Kidney (tissue), 13 donors: ENCODE measurements at regions not wholly inside any gene's neighbourhood (a gene's known extent, or its start where the extent isn't known, plus 50 kb on each side); places are given as distances from the start of the nearest gene placed in this dataset.
"Not testable (repeated sequence)": the region's sequence is repeated elsewhere in the genome, so short reads cannot be mapped to it uniquely, and the experiment has no call there.

Experiments used
- DNase-seq, 5 donors: peaks; one replicate each; pipeline ENCODE4 v3.0.0-alpha.2; 2013 to 2020
- FAIRE-seq: peaks from 2 replicates; lab custom pipeline; 2012; peaks lifted over from hg19 to GRCh38; lab: Jason Lieb, UNC
- H3K27ac ChIP-seq, 2 donors: one replicate each; pipeline ENCODE4 v1.7.0; 2013; ENCODE audit warnings: low read depth in 2 of 2, low read length in 2 of 2, inconsistent platforms in 1 of 2
- H3K27me3 ChIP-seq: one replicate; pipeline ENCODE4 v1.7.1; 2013; ENCODE audit warnings: low read length, inconsistent platforms; ENCODE audit not compliant: control insufficient read depth, insufficient read depth
- H3K36me3 ChIP-seq, 3 donors: one replicate each; pipeline versions ENCODE4 v1.7.0 to v1.7.1; 2013; ENCODE audit warnings: low read length in 3 of 3, control low read depth in 1 of 3, inconsistent platforms in 1 of 3; ENCODE audit not compliant: insufficient read depth in 3 of 3, control insufficient read depth in 2 of 3
- H3K4me1 ChIP-seq, 3 donors: one replicate each; pipeline versions ENCODE4 v1.7.0 to v1.7.1; 2013; ENCODE audit warnings: low read length in 3 of 3, inconsistent platforms in 1 of 3, low read depth in 1 of 3; ENCODE audit not compliant: control insufficient read depth in 2 of 3, insufficient read depth in 2 of 3
- H3K4me3 ChIP-seq, 3 donors: one replicate each; pipeline versions ENCODE4 v1.7.0 to v1.8.1; 2013; ENCODE audit warnings: low read length in 3 of 3, control low read depth in 1 of 3, inconsistent platforms in 1 of 3
- H3K9ac ChIP-seq, 3 donors: one replicate each; pipeline versions ENCODE4 v1.7.0 to v1.7.1; 2013; ENCODE audit warnings: low read length in 3 of 3, control low read depth in 1 of 3, inconsistent platforms in 1 of 3
- H3K9me3 ChIP-seq, 3 donors: one replicate each; pipeline versions ENCODE4 v1.7.0 to v1.7.1; 2013; ENCODE audit warnings: low read length in 3 of 3, control low read depth in 1 of 3, inconsistent platforms in 1 of 3; ENCODE audit not compliant: control insufficient read depth in 2 of 3, insufficient read depth in 1 of 3
- CTCF ChIP-seq: IDR thresholded peaks from 3 replicates; pipeline ENCODE4 v1.5.1; 2012; ENCODE audit warnings: mild to moderate bottlenecking, moderate library complexity, borderline replicate concordance; ENCODE audit not compliant: insufficient read depth; ENCODE audit errors: extremely low read depth
- intact Hi-C: fragments of 100-400 bp; cut with DNase I; formaldehyde crosslinking; loops from one replicate; pipeline ENCODE4 v1.11.1; 2022
- donor health status: control.
- donor health status: control.
- donor health status: control.
- donor health status: control.
- donor health status: control.
- donor health status: DM: yes; HTN: yes; CAD: no.
- donor health status: Normal renal cell carcinoma (clear cell type).

GRCh38 chr21:27856988-27857387 lies 890.1 kb upstream of the ADAMTS5 start:
- H3K4me3 ChIP-seq, intact Hi-C loops, FAIRE-seq, DNase-seq, H3K27ac ChIP-seq, H3K9ac ChIP-seq, H3K9me3 ChIP-seq, H3K4me1 ChIP-seq, H3K36me3 ChIP-seq, H3K27me3 ChIP-seq: not testable (repeated sequence)

GRCh38 chr21:27841084-27841672 lies 874.3 kb upstream of the ADAMTS5 start:
- no peak for DNase-seq

DNA sequence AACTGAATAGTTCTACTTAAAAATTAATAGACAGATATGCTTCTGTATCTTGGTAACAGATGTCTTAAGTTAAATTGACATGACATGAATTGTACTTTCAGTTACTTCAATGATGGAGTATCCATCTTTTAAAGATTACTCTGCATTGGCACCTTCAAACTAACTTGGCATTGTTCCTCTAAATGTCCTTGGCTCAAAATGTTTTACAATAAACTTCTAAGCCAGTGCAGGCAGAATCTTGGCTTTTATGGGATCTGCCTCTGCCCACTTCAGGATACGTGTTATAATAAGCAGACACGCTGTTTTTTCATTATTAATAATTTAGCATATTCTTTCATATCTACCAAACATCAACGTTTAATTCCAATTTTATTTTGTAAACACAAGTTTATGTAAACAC lies 873.4 kb upstream of the ADAMTS5 start:
- no peak overlapping the region for H3K4me3 ChIP-seq
- H3K36me3 ChIP-seq, result no peaks in the 10 kb centered on the region
- no peaks in the 10 kb centered on the region for H3K4me1 ChIP-seq
- no peak overlapping the region for H3K27ac ChIP-seq
- no peaks in the 10 kb centered on the region for H3K9me3 ChIP-seq
- no peaks in the 10 kb centered on the region for H3K27me3 ChIP-seq
- no peak overlapping the region for H3K9ac ChIP-seq
- FAIRE-seq (no peak), DNase-seq (no peak)
- no peak for TF ChIP-seq CTCF
- intact Hi-C loops, result no loop called here

More at GRCh38 chr21:27841084-27841672, 874.3 kb upstream of the ADAMTS5 start:
- H3K27me3 ChIP-seq, result no peaks in the 10 kb centered on the region
- H3K27ac ChIP-seq, result no peak overlapping the region
- H3K36me3 ChIP-seq, result no peaks in the 10 kb centered on the region
- no peaks in the 10 kb centered on the region for H3K9me3 ChIP-seq
- FAIRE-seq, result no peak
- TF ChIP-seq CTCF, result no peak
- no peak overlapping the region for H3K9ac ChIP-seq
- no peaks in the 10 kb centered on the region for H3K4me1 ChIP-seq
- intact Hi-C loops, result no loop called here
- H3K4me3 ChIP-seq, result no peak overlapping the region

GRCh38 chr21:27839512-27840115 lies 872.7 kb upstream of the ADAMTS5 start:
- H3K9ac ChIP-seq, result no peak overlapping the region
- no peaks in the 10 kb centered on the region for H3K9me3 ChIP-seq
- no peaks in the 10 kb centered on the region for H3K4me1 ChIP-seq
- H3K36me3 ChIP-seq, result no peaks in the 10 kb centered on the region
- no peak for TF ChIP-seq CTCF
- H3K27me3 ChIP-seq, result no peaks in the 10 kb centered on the region
- FAIRE-seq (no peak), DNase-seq (no peak)
- no peak overlapping the region for H3K27ac ChIP-seq
- intact Hi-C loops, result no loop called here
- H3K4me3 ChIP-seq, result no peak overlapping the region
